ENCODE measurements at regions not wholly inside any gene's neighbourhood (a gene's known extent, or its start where the extent isn't known, plus 50 kb on each side); places are given as distances from the start of the nearest gene placed in this dataset.

DNA sequence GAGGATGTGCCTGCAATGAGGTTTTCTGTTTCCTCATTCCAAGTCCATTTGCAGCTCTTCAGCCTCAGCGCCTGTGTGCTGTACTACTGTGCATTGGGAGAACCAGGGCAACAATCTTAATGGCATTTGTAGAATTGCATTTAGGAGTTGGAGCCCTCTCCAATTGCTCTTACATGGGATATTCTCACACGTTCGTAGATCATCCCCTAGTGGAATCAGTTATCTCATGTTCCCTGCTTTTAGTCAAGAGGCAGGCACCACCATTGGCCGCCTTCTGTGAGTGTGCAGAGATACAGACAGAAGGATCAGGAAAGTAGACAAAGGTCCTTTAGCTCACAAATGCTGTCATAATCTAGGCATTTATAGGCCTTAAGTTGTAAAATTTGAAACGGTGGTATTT, 84.2 kb upstream of the RGS17 start:
- in situ Hi-C loops (cut with HindIII; ENCODE audit: low sequenced_read_pairs), result no loop called here
- DNase-seq (ENCODE audit: low spot score), result no peak

DNA sequence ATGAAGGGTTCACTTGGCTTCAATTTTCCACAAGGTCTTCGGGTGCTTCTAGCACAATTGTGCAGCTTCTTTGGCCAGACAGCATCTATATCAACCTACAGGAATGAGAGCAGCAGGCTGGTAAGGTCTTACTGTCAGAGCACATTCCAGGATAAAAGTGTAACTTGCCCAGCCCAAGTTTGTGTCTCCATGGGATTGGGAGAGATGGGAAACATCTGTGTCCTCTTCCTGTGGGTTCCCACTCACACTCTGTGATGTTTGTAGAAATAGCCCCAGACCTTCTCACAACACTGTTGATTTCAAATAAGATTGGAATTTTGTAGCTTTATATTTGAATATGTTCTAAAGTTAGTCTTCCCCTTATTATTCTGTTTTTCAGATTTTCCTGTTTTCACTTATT, 83.4 kb upstream of the RGS17 start:
- in situ Hi-C loops (cut with HindIII; ENCODE audit: low sequenced_read_pairs), result no loop called here
- DNase-seq (ENCODE audit: low spot score), result no peak

DNA sequence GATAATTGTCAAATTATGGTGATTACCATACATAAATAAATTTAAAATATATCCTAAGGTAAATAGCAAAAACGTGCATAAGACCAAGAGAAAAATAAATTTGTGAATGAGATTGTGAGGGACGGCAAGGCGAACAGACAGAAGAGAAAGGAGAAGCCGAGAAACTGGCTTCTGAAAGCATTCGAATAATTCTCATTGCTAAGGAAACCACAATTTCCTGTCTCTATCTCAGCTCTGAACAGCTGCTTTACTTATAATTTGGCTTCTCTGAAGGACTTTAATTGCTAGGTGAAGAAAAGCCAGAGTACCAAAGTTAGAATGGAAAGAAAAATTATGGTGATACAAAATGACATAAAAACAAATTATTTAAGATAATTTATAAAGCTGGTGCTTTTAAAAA, 79.0 kb upstream of the RGS17 start:
- DNase-seq (ENCODE audit: low spot score), result no peak
- in situ Hi-C loops (cut with HindIII; ENCODE audit: low sequenced_read_pairs), result no loop called here

GRCh38 chr6:153208706-153209105, 77.6 kb upstream of the RGS17 start:
- no peak for DNase-seq (ENCODE audit: low spot score)
- in situ Hi-C loops (cut with HindIII; ENCODE audit: low sequenced_read_pairs), result no loop called here

DNA sequence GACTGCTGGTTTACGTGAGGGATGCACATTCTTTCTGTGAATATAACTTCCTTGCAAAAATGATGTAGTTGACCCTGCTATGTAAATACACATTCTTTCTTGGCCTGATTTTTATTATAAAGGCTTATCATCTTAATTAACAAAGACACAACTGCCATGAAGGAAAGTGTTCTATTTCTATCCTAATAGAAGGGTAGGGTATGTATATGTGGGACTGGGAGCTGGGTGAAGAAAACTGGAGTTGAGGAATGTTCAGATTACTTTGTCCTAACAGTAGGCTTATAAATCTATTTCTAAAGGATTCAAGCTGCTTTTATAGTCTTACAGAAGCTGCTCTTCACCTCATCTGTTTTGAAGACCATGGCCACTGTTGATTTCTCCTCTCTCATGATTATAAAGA, 76.5 kb upstream of the RGS17 start:
- in situ Hi-C loops (cut with HindIII; ENCODE audit: low sequenced_read_pairs), result no loop called here
- DNase-seq (ENCODE audit: low spot score), result no peak

GRCh38 chr6:153207006-153207405, 75.9 kb upstream of the RGS17 start:
- no peak for DNase-seq (ENCODE audit: low spot score)
- in situ Hi-C loops (cut with HindIII; ENCODE audit: low sequenced_read_pairs), result no loop called here

- in situ Hi-C loops (cut with HindIII; ENCODE audit: low sequenced_read_pairs), result no loop called here
- DNase-seq (ENCODE audit: low spot score), result no peak
Measured at GRCh38 chr6:153192943-153193885, 62.1 kb upstream of the RGS17 start.

DNA sequence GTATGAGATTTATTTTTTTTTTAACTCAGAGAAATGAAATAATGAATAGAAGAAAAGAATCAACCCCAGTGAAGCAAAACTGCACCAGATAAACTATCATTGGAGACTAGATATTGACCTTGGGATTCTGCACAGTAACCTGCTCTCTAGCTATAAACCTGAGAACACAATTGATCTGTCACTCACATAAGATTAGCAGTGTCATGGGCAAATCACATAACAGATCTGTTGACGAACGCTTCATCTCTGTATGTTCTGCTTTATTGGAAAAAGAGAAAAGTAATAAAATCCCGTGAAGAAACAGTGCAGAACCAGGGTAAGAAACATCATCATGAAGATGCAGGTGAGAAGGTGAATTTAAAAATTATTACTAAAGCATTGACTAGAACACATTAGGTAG, 52.8 kb upstream of the RGS17 start:
- in situ Hi-C loops (cut with HindIII; ENCODE audit: low sequenced_read_pairs), result no loop called here
- DNase-seq (ENCODE audit: low spot score), result no peak

Data from G401 (cell line).